Upper lobe of right lung (tissue), 1 donor: ENCODE measurements at regions not wholly inside any gene's neighbourhood (a gene's known extent, or its start where the extent isn't known, plus 50 kb on each side); places are given as distances from the start of the nearest gene placed in this dataset.

Experiments
- ATAC-seq: fragments of 200-7000 bp; cut with Tn5 transposase; one replicate; pipeline ENCODE4 v1.9.1; 2020; ENCODE audit warnings: mild to moderate bottlenecking, moderate library complexity
- DNase-seq: peaks from one replicate; pipeline ENCODE4 v3.0.0-alpha.2; 2020
- H3K27ac ChIP-seq: fragments of 200-600 bp; one replicate; pipeline ENCODE4 v1.8.0; 2022
- H3K27me3 ChIP-seq: fragments of 200-600 bp; one replicate; pipeline ENCODE4 v1.8.0; 2022; ENCODE audit warnings: mild to moderate bottlenecking
- H3K36me3 ChIP-seq: fragments of 200-600 bp; one replicate; pipeline ENCODE4 v1.8.0; 2022
- H3K4me1 ChIP-seq: fragments of 200-600 bp; one replicate; pipeline ENCODE4 v1.8.0; 2022
- H3K4me3 ChIP-seq: fragments of 200-600 bp; one replicate; pipeline ENCODE4 v1.8.0; 2022; ENCODE audit warnings: mild to moderate bottlenecking
- H3K9me3 ChIP-seq: fragments of 200-600 bp; one replicate; pipeline ENCODE4 v1.8.0; 2022
- CTCF ChIP-seq: fragments of 200-600 bp; IDR thresholded peaks from one replicate; pipeline ENCODE4 v1.8.0; 2022; ENCODE audit warnings: antibody characterized with exemption
- intact Hi-C: fragments of 100-400 bp; cut with DNase I; formaldehyde crosslinking; loops from one replicate; pipeline ENCODE4 v1.11.0; 2022
- donor health status: DM: no; HTN: yes; CAD: no; lungs with severe emphysema.

- no peak for TF ChIP-seq CTCF
- ATAC-seq, result no peak
- Histone ChIP-seq H3K9me3 (no peaks in the 10 kb centered on the region), H3K27me3 (peaks cover 25% of the 10 kb centered on the region), H3K36me3 (no peaks in the 10 kb centered on the region), H3K4me3 (no peak overlapping the region), H3K4me1 (no peaks in the 10 kb centered on the region), H3K27ac (no peak overlapping the region)
- intact Hi-C loops, result no loop called here
- DNase-seq, result no peak
Observed at GRCh38 chr20:48563191-48563870, 264.5 kb downstream of the PREX1 start.

- Histone ChIP-seq H3K27ac (no peak overlapping the region), H3K9me3 (no peaks in the 10 kb centered on the region), H3K27me3 (peaks cover 29% of the 10 kb centered on the region), H3K4me1 (no peaks in the 10 kb centered on the region), H3K4me3 (no peak overlapping the region), H3K36me3 (no peaks in the 10 kb centered on the region)
- ATAC-seq (no peak), DNase-seq (no peak)
- intact Hi-C loops, result no loop called here
- no peak for TF ChIP-seq CTCF
Observed at GRCh38 chr20:48562586-48563116, 265.1 kb downstream of the PREX1 start.

- TF ChIP-seq CTCF, result no peak
- DNase-seq, result no peak
- Histone ChIP-seq H3K27me3 (peaks cover 11% of the 10 kb centered on the region), H3K27ac (no peak overlapping the region), H3K4me1 (no peaks in the 10 kb centered on the region), H3K4me3 (no peak overlapping the region), H3K36me3 (no peaks in the 10 kb centered on the region), H3K9me3 (no peaks in the 10 kb centered on the region)
- ATAC-seq, result no peak
- intact Hi-C loops, result no loop called here
Observed at GRCh38 chr20:48558906-48559305, 268.9 kb downstream of the PREX1 start.

- H3K9me3 ChIP-seq, result no peaks in the 10 kb centered on the region
- peaks cover 18% of the 10 kb centered on the region for H3K27me3 ChIP-seq
- intact Hi-C loops, result no loop called here
- H3K4me1 ChIP-seq, result no peaks in the 10 kb centered on the region
- no peak for TF ChIP-seq CTCF
- H3K4me3 ChIP-seq, result no peak overlapping the region
- ATAC-seq (no peak), DNase-seq (no peak)
- H3K27ac ChIP-seq, result no peak overlapping the region
- H3K36me3 ChIP-seq, result no peaks in the 10 kb centered on the region
Observed at GRCh38 chr20:48557380-48557779, 270.4 kb downstream of the PREX1 start.

- no peak overlapping the region for H3K27ac ChIP-seq
- H3K27me3 ChIP-seq, result peaks cover 18% of the 10 kb centered on the region
- H3K4me1 ChIP-seq, result no peaks in the 10 kb centered on the region
- no peaks in the 10 kb centered on the region for H3K36me3 ChIP-seq
- no peak for DNase-seq
- intact Hi-C loops, result no loop called here
- no peak overlapping the region for H3K4me3 ChIP-seq
- no peak for TF ChIP-seq CTCF
- no peaks in the 10 kb centered on the region for H3K9me3 ChIP-seq
- ATAC-seq, result no peak
Observed at GRCh38 chr20:48556956-48557355, 270.8 kb downstream of the PREX1 start.

GRCh38 chr20:48552550-48552949, 275.2 kb downstream of the PREX1 start:
- no peak for DNase-seq
- Histone ChIP-seq H3K4me1 (no peaks in the 10 kb centered on the region), H3K4me3 (no peak overlapping the region), H3K27me3 (peaks cover 12% of the 10 kb centered on the region), H3K9me3 (no peaks in the 10 kb centered on the region), H3K27ac (no peak overlapping the region), H3K36me3 (no peaks in the 10 kb centered on the region)
- intact Hi-C loops, result no loop called here
- no peak for TF ChIP-seq CTCF
- no peak for ATAC-seq
